ENCODE measurements at regions not wholly inside any gene's neighbourhood (a gene's known extent, or its start where the extent isn't known, plus 50 kb on each side); places are given as distances from the start of the nearest gene placed in this dataset.

DNA sequence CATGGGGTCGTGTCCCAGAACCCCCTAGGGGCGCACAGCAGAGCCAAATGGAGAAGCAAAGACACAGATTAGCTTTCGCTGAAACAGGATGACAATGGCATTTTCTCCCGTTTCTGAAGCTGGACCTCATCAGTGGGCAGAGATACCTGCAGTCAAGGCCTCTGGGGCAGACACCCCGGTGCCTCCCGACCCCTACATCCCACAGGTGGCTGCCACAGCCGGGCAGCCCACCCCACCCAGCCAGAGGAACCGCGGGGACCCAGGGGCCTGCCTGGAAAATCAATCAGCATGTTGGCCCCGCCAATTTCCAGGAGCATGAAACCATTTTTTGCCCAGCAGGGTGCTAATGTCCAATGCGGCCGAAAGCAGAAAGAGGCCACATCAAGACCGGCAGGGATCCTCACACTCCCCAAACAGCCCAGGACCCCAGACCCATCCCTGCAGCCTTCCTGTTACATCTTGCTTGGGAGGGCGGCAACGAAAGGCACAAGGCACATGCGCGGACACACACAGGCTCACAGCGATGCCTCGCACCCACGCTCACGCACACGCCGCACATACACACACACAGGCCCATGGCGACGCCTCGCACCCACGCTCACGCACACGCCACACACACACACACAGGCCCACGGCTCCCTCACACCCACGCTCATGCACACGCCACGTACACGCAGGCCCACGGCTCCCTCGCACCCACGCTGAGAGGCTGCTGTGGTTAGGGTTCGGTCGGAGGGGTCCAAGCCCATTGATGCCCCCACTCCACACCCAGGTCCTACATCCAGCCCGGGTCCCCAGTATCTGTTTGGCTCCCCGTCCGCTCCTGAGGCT, 130.6 kb upstream of the NKX1-1 start:
- H3K4me1 ChIP-seq (ENCODE audit: control extremely low read depth in 1 of 4, control insufficient read depth in 4 of 4, insufficient read depth in 4 of 4, low read length in 3 of 4) = no peaks in the 10 kb centered on the region
- CTCF ChIA-PET = no interaction called here
- no peak for DNase-seq
- H3K9me3 ChIP-seq (ENCODE audit: control extremely low read depth in 1 of 5, control insufficient read depth in 4 of 5, insufficient read depth in 2 of 5, low read depth in 1 of 5, low read length in 4 of 5) = no peaks in the 10 kb centered on the region
- H3K36me3 ChIP-seq (ENCODE audit: control insufficient read depth in 4 of 4, insufficient read depth in 4 of 4, low read length in 3 of 4) = no peaks in the 10 kb centered on the region
- H3K27me3 ChIP-seq (replicated peaks in 2 of 5; ENCODE audit: control insufficient read depth in 4 of 5, insufficient read depth in 5 of 5, low read length in 4 of 5) = peaks cover 0 to 34% (median 7%) of the 10 kb centered on the region in 5 experiments
- no peak overlapping the region for H3K4me3 ChIP-seq (ENCODE audit: control insufficient read depth in 1 of 7, extremely low read depth in 1 of 7, insufficient read depth in 4 of 7, low read depth in 2 of 7, low read length in 6 of 7)
- POLR2A ChIA-PET = no interaction called here
- H3K27ac ChIP-seq (ENCODE audit: insufficient read depth in 1 of 2, low read depth in 1 of 2, low read length in 2 of 2, poor library complexity in 1 of 2, severe bottlenecking in 2 of 2) = no peak overlapping the region
- WGBS (ENCODE audit: insufficient coverage) = 96% methylated on average over 31 of the region's 42 CpGs

DNA sequence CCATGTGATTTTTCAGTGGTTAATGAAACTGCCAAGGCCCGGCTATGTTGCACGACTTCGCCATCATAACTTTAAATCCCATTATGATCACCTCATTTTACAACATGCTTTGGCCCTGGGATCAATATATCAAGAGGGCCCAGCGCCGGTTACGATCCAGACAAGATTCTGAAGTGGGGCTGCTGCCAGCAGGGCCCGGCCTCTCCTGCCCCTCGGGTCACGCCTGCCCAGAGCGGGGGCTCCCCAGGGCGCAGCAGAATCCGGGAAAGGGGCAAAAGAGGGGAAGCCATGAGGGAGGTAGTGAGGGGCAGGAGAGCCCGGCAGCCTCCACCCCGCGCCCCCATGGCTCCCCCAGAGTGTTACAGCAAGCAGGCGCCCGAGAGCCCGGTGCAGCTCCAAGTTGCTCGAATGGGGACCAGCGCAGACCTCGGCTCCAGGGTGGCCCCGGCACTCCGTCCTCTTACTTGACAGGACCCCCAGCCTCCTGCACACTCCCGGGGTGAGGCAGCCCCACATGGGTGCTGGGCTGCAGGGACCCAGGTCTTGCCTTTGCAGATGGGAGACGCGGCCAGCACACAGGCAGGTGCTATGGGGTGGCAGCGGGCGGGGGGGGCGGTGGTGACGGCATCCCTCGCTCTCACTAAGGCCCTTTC, 129.8 kb upstream of the NKX1-1 start:
- H3K36me3 ChIP-seq (ENCODE audit: control insufficient read depth in 4 of 4, insufficient read depth in 4 of 4, low read length in 3 of 4) = no peaks in the 10 kb centered on the region
- peaks cover 0 to 41% (median 7%) of the 10 kb centered on the region in 5 experiments for H3K27me3 ChIP-seq (replicated peaks in 2 of 5; ENCODE audit: control insufficient read depth in 4 of 5, insufficient read depth in 5 of 5, low read length in 4 of 5)
- ChIA-PET POLR2A (interaction anchor here (0.7 kb wide), 1 partner anchor 18 kb away, joined by 3 read pairs; no protein-coding TSS in a partner anchor), CTCF (no interaction called here)
- no peak overlapping the region for H3K4me3 ChIP-seq (ENCODE audit: control insufficient read depth in 1 of 7, extremely low read depth in 1 of 7, insufficient read depth in 4 of 7, low read depth in 2 of 7, low read length in 6 of 7)
- WGBS (ENCODE audit: insufficient coverage) = 96% methylated on average over 30 of the region's 31 CpGs
- DNase-seq = no peak
- H3K4me1 ChIP-seq (ENCODE audit: control extremely low read depth in 1 of 4, control insufficient read depth in 4 of 4, insufficient read depth in 4 of 4, low read length in 3 of 4) = no peaks in the 10 kb centered on the region
- H3K27ac ChIP-seq (ENCODE audit: insufficient read depth in 1 of 2, low read depth in 1 of 2, low read length in 2 of 2, poor library complexity in 1 of 2, severe bottlenecking in 2 of 2) = no peak overlapping the region
- no peaks in the 10 kb centered on the region for H3K9me3 ChIP-seq (ENCODE audit: control extremely low read depth in 1 of 5, control insufficient read depth in 4 of 5, insufficient read depth in 2 of 5, low read depth in 1 of 5, low read length in 4 of 5)

DNA sequence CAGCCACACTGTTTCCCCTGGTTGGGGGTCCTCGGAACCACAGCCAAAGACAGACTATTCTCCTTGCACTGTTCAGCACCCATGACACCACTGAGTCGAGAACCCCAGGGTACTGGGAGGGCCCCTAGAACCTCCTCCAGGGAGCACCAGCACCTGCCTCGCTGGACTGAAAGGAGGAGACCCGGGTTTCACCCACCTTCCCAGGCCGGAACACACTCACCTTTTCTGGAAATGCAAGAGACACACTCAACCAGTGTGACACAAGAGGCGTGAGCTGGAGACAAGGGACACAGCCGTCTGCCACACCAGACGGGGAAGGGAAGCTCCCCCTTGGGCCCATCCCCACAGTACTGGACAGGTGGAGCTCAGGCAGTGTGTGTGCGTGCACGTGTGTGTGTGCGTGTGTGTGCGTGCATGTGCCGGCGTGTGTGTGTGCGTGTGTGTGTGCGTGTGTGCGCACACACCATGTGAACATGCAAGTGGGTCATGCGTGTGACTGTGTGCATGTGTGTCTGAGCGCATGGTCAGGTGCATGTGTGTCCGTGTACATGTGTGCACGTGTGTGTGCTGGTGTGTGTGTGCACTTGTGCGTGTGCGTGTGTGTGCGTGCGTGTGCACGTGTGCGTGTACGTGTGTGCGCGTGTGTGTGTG, 128.8 kb upstream of the NKX1-1 start:
- POLR2A ChIA-PET = interaction anchor here (0.7 kb wide), 1 partner anchor 17 kb away, joined by 3 read pairs; no protein-coding TSS in a partner anchor
- CTCF ChIA-PET = interaction anchor here (0.9 to 1.2 kb wide), 2 partner anchors 8 to 13 kb away, joined by 3 read pairs; no protein-coding TSS in a partner anchor
- 97% methylated on average over 29 of the region's 30 CpGs for WGBS (ENCODE audit: insufficient coverage)

DNA sequence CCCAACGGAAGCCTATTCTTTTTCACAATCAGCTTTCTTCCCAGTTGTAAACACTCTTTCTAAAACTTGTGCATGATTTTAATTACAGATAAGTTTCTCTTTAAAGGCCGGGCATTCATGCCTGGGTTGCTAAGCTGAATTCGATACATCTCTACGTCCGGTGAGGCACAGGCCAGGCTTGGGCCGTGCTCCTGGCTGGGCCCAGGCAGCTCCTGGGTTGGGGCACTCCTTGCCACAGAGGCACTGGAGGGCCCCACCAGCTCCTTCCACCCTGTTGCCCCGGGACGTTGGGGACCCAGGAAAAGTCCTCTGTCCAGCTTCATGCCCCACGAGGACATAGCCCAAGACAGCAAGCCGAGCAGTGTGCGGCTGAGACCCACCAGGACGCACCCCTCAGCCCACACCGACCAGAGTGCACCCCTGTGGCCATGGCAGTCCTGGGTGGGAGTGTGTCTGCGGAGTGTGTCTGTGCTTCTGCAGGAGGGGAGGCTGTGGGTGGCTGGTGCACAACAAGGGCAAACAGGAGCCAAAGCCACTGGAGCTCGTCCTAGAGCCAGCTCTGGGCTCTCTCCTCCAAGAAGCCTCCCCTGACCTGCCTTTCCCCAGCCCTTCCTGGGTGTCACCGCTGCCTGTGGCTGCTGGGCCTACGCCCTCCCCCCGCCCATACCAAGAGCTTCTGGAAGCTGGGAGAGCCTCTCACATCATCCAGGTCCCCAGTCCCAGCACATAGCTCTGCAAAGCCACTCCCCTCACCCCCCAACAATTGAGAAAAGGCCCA, 128.0 kb upstream of the NKX1-1 start:
- H3K9me3 ChIP-seq (ENCODE audit: control extremely low read depth in 1 of 5, control insufficient read depth in 4 of 5, insufficient read depth in 2 of 5, low read depth in 1 of 5, low read length in 4 of 5) = no peaks in the 10 kb centered on the region
- peaks cover 0 to 48% (median 7%) of the 10 kb centered on the region in 5 experiments for H3K27me3 ChIP-seq (replicated peaks in 2 of 5; ENCODE audit: control insufficient read depth in 4 of 5, insufficient read depth in 5 of 5, low read length in 4 of 5)
- ChIA-PET CTCF (interaction anchor here (0.9 to 1.2 kb wide), 2 partner anchors 9 to 12 kb away, joined by 3 read pairs; no protein-coding TSS in a partner anchor), POLR2A (no interaction called here)
- H3K4me3 ChIP-seq (ENCODE audit: control insufficient read depth in 1 of 7, extremely low read depth in 1 of 7, insufficient read depth in 4 of 7, low read depth in 2 of 7, low read length in 6 of 7) = no peak overlapping the region
- 92% methylated on average over 14 of the region's 18 CpGs for WGBS (ENCODE audit: insufficient coverage)
- no peak for DNase-seq
- H3K27ac ChIP-seq (ENCODE audit: insufficient read depth in 1 of 2, low read depth in 1 of 2, low read length in 2 of 2, poor library complexity in 1 of 2, severe bottlenecking in 2 of 2) = no peak overlapping the region
- H3K36me3 ChIP-seq (ENCODE audit: control insufficient read depth in 4 of 4, insufficient read depth in 4 of 4, low read length in 3 of 4) = no peaks in the 10 kb centered on the region
- no peaks in the 10 kb centered on the region for H3K4me1 ChIP-seq (ENCODE audit: control extremely low read depth in 1 of 4, control insufficient read depth in 4 of 4, insufficient read depth in 4 of 4, low read length in 3 of 4)

More for the DNA sequence above, 128.8 kb upstream of the NKX1-1 start:
- no peaks in the 10 kb centered on the region for H3K9me3 ChIP-seq (ENCODE audit: control extremely low read depth in 1 of 5, control insufficient read depth in 4 of 5, insufficient read depth in 2 of 5, low read depth in 1 of 5, low read length in 4 of 5)
- H3K27me3 ChIP-seq (replicated peaks in 2 of 5; ENCODE audit: control insufficient read depth in 4 of 5, insufficient read depth in 5 of 5, low read length in 4 of 5) = peaks cover 0 to 41% (median 7%) of the 10 kb centered on the region in 5 experiments
- no peak overlapping the region for H3K27ac ChIP-seq (ENCODE audit: insufficient read depth in 1 of 2, low read depth in 1 of 2, low read length in 2 of 2, poor library complexity in 1 of 2, severe bottlenecking in 2 of 2)
- no peak for DNase-seq
- H3K4me1 ChIP-seq (ENCODE audit: control extremely low read depth in 1 of 4, control insufficient read depth in 4 of 4, insufficient read depth in 4 of 4, low read length in 3 of 4) = no peaks in the 10 kb centered on the region
- no peak overlapping the region for H3K4me3 ChIP-seq (ENCODE audit: control insufficient read depth in 1 of 7, extremely low read depth in 1 of 7, insufficient read depth in 4 of 7, low read depth in 2 of 7, low read length in 6 of 7)
- H3K36me3 ChIP-seq (ENCODE audit: control insufficient read depth in 4 of 4, insufficient read depth in 4 of 4, low read length in 3 of 4) = no peaks in the 10 kb centered on the region

DNA sequence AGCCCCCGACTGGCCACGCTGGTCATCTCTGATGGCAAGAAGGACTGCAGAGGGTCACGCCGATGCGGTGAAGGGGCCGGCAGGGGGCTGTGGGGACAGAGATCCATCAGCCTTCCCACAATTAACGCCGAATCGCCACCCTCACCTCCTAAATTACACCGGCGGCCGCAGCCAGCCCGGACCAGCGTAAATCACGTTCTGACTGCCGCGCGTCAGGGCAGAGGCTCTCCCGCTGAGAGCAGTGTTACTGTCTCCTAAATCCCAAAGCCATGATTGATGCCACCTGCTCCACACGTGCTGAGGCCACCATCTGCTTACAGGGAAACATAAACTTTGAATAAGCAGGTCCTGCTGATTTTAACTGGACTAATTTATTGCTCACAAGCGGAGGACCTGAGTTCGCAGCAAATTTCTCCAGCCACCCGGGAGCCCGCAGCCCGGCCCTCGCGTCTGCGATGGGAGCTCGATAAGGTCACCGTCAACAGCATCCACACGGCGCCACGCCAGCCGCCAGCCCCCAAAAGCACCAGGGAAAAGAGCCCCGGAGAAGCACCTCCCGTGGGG, 127.3 kb upstream of the NKX1-1 start:
- H3K4me1 ChIP-seq (ENCODE audit: control extremely low read depth in 1 of 4, control insufficient read depth in 4 of 4, insufficient read depth in 4 of 4, low read length in 3 of 4) = no peaks in the 10 kb centered on the region
- 63% methylated on average over 36 of the region's 36 CpGs for WGBS (ENCODE audit: insufficient coverage)
- ChIA-PET POLR2A (no interaction called here), CTCF (interaction anchor here (1.2 kb wide), 1 partner anchor 9 kb away, joined by 3 read pairs; no protein-coding TSS in a partner anchor)
- H3K36me3 ChIP-seq (ENCODE audit: control insufficient read depth in 4 of 4, insufficient read depth in 4 of 4, low read length in 3 of 4) = no peaks in the 10 kb centered on the region
- no peak overlapping the region for H3K27ac ChIP-seq (ENCODE audit: insufficient read depth in 1 of 2, low read depth in 1 of 2, low read length in 2 of 2, poor library complexity in 1 of 2, severe bottlenecking in 2 of 2)
- no peak for DNase-seq
- peaks cover 0 to 55% (median 7%) of the 10 kb centered on the region in 5 experiments for H3K27me3 ChIP-seq (replicated peaks in 2 of 5; ENCODE audit: control insufficient read depth in 4 of 5, insufficient read depth in 5 of 5, low read length in 4 of 5)
- H3K4me3 ChIP-seq (ENCODE audit: control insufficient read depth in 1 of 7, extremely low read depth in 1 of 7, insufficient read depth in 4 of 7, low read depth in 2 of 7, low read length in 6 of 7) = no peak overlapping the region
- H3K9me3 ChIP-seq (ENCODE audit: control extremely low read depth in 1 of 5, control insufficient read depth in 4 of 5, insufficient read depth in 2 of 5, low read depth in 1 of 5, low read length in 4 of 5) = no peaks in the 10 kb centered on the region

DNA sequence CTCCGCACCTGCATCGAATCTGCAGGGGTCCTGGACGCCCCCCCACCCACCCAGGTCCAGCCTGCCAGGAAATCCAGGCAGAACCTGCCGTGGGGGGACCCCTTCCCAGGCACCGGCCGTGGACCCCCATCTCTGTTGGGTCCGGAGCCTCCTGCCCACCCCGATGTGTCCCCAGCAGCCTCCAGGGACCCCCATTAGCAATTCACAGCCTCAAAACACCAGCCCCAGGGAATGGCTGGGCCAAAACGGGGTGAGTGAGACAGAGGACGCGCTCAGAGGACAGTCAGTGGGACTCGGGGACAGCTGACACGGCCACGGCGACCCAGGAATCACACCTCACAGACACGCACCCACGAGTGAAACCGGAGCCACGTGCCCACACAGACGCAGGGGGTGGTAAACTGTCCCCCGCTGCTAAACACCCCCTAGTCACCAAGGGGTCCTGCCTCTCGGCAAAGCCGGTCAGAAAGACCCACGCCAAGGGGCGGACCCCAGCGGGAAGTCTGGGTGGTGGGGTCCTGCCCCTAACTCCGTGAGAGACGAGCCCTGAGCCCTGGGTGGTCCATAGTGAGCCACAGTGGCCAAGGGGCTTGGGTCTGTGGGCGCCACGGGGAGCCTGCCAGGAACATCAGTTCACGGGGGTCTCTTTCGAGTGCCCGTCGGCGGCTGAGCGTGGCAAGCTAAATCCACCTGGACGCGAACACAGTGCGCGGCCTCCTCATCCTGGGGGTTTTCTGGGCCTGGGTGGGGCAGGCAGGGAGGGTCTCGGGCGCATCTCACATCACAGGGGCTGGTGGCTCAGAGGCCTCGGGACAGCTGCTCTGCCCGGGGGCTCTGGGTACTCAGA, 126.5 kb upstream of the NKX1-1 start:
- no peak for DNase-seq
- no peak overlapping the region for H3K4me3 ChIP-seq (ENCODE audit: control insufficient read depth in 1 of 7, extremely low read depth in 1 of 7, insufficient read depth in 4 of 7, low read depth in 2 of 7, low read length in 6 of 7)
- peaks cover 2 to 63% (median 13%) of the 10 kb centered on the region in 5 experiments for H3K27me3 ChIP-seq (replicated peaks in 2 of 5; ENCODE audit: control insufficient read depth in 4 of 5, insufficient read depth in 5 of 5, low read length in 4 of 5)
- ChIA-PET CTCF (interaction anchor here (1.2 kb wide), 1 partner anchor 17 kb away, joined by 3 read pairs; no protein-coding TSS in a partner anchor), POLR2A (no interaction called here)
- peaks cover 0 to 3% (median 0%) of the 10 kb centered on the region in 5 experiments for H3K9me3 ChIP-seq (ENCODE audit: control extremely low read depth in 1 of 5, control insufficient read depth in 4 of 5, insufficient read depth in 2 of 5, low read depth in 1 of 5, low read length in 4 of 5)
- H3K27ac ChIP-seq (ENCODE audit: insufficient read depth in 1 of 2, low read depth in 1 of 2, low read length in 2 of 2, poor library complexity in 1 of 2, severe bottlenecking in 2 of 2) = no peak overlapping the region
- no peaks in the 10 kb centered on the region for H3K4me1 ChIP-seq (ENCODE audit: control extremely low read depth in 1 of 4, control insufficient read depth in 4 of 4, insufficient read depth in 4 of 4, low read length in 3 of 4)
- H3K36me3 ChIP-seq (ENCODE audit: control insufficient read depth in 4 of 4, insufficient read depth in 4 of 4, low read length in 3 of 4) = no peaks in the 10 kb centered on the region
- 93% methylated on average over 41 of the region's 44 CpGs for WGBS (ENCODE audit: insufficient coverage)
